ENCODE measurements at regions not wholly inside any gene's neighbourhood (a gene's known extent, or its start where the extent isn't known, plus 50 kb on each side); places are given as distances from the start of the nearest gene placed in this dataset.

DNA sequence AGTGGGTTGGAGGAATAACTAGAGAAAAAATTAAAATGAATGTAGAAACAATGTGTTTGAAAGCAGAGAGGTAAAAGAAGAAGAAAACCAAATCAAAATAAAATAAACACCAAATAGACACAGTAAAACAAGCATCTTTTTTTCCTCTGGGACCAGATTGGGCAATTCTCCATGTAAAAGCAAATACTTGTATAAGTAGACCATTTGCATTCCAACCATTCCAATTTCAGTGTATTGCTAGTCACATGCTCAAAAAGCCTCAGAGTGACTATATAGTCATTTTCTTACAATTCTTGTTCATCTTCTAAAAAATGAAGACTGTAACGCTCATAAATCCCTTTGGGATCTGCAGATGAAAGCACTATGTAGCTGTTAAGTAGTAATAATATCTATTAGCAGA lies 969.5 kb downstream of the PCDH18 start:
- no peak for DNase-seq
- no peaks in the 10 kb centered on the region for H3K9me3 ChIP-seq
- no peaks in the 10 kb centered on the region for H3K27me3 ChIP-seq (ENCODE audit: low read depth)
- TF ChIP-seq, protein P1, sequence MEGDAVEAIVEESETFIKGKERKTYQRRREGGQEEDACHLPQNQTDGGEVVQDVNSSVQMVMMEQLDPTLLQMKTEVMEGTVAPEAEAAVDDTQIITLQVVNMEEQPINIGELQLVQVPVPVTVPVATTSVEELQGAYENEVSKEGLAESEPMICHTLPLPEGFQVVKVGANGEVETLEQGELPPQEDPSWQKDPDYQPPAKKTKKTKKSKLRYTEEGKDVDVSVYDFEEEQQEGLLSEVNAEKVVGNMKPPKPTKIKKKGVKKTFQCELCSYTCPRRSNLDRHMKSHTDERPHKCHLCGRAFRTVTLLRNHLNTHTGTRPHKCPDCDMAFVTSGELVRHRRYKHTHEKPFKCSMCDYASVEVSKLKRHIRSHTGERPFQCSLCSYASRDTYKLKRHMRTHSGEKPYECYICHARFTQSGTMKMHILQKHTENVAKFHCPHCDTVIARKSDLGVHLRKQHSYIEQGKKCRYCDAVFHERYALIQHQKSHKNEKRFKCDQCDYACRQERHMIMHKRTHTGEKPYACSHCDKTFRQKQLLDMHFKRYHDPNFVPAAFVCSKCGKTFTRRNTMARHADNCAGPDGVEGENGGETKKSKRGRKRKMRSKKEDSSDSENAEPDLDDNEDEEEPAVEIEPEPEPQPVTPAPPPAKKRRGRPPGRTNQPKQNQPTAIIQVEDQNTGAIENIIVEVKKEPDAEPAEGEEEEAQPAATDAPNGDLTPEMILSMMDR (IDR thresholded peaks at IDR 0.05): no peak
- H3K4me3 ChIP-seq: no peak overlapping the region
- ATAC-seq: no peak
- H3K36me3 ChIP-seq: no peaks in the 10 kb centered on the region
- no peak overlapping the region for H3K27ac ChIP-seq
- H3K4me1 ChIP-seq: no peaks in the 10 kb centered on the region
- intact Hi-C loops (cut with DNase I): no loop called here

DNA sequence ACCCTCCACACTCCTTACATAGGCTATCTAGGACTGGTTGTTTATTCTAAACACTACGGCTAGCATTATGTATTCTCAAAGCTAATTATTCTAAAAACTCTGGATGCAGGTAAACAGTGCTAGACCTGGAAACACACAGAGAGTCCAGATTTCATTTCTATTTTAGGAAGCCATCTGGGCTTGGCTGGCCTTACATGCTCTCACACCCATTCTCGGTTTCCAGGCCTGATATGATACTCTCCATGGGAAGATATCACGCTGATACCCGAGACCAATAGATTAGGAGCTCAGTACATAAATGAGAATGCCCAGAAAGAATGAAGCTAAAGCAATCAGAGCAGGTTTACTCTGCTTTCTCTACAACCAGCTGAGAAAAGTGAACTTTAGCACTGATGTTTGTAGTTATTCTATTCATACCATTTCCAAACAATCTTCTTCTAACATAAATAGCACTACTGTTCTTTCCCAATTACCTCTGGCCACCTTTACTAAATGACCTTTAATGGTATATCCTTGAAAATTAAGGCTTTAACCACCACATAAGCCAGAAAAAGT lies 973.3 kb downstream of the PCDH18 start:
- intact Hi-C loops (cut with DNase I): no loop called here
- Histone ChIP-seq H3K4me3 (no peak overlapping the region), H3K9me3 (no peaks in the 10 kb centered on the region), H3K36me3 (no peaks in the 10 kb centered on the region), H3K27ac (no peak overlapping the region), H3K4me1 (no peaks in the 10 kb centered on the region), H3K27me3 (ENCODE audit: low read depth) (no peaks in the 10 kb centered on the region)
- ATAC-seq (no peak), DNase-seq (no peak)
- TF ChIP-seq, protein P1 (IDR thresholded peaks at IDR 0.05): no peak

DNA sequence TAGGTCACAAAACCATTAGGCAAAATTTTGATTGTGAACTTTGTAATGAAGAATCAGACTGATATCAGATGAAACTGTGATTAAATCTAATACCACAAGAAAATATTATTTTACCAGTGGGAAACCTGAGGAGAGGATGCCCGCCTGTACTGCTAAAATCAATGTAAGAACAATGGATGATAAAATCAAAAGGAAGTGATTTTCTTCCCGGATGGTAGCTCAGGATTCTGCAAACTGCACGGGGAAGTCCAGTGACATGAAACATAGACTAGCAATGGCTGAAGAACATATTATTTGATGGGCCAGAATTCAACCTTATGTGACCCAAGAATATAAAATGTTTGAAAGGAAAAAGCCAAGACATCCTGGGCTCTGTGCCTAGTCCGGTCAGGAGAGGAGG lies 974.9 kb downstream of the PCDH18 start:
- Histone ChIP-seq H3K4me3 (no peak overlapping the region), H3K36me3 (no peaks in the 10 kb centered on the region), H3K4me1 (no peaks in the 10 kb centered on the region), H3K9me3 (no peaks in the 10 kb centered on the region), H3K27ac (no peak overlapping the region), H3K27me3 (ENCODE audit: low read depth) (no peaks in the 10 kb centered on the region)
- DNase-seq (no peak), ATAC-seq (no peak)
- intact Hi-C loops (cut with DNase I): no loop called here
- TF ChIP-seq, protein P1 (IDR thresholded peaks at IDR 0.05): no peak

DNA sequence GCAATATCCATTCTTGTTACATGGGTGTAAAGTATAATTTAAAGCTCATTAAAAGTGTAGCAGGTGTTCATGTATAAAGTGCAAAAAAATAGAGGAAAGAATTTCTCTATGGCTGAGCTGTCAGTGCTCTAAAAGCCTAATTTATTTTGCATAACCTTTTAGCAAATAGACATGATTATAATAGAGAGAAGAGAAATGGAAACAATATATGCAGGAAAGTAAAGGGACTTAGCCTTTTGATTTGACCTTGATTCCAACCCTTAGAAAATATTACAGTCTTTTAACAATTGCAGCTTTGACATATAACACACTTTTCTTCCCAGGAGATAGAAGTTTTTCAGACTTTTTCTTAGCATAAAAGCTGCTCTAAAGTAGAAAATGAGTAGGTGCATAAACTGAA lies 978.3 kb downstream of the PCDH18 start:
- intact Hi-C loops (cut with DNase I): no loop called here
- no peaks in the 10 kb centered on the region for H3K4me1 ChIP-seq
- TF ChIP-seq, protein P1 (IDR thresholded peaks at IDR 0.05): no peak

DNA sequence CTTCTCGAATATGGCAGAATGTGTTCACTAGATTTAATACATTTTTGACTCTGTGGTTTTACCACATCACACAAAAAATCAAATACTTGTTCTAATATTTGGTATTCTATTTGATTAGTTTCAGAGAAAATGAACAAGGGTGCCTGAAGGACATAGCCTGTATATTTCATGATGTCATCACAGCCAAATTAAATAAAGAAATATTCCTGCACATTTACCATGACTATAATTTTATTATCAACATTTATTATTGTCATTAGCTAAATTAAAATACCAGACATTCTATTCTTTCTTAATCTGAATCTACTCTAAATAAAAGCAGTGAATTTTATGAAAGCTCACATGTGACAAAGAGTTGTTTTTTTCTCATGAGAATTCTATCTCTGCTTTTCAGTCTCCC lies 980.5 kb downstream of the PCDH18 start:
- H3K27me3 ChIP-seq (ENCODE audit: low read depth): no peaks in the 10 kb centered on the region
- no peaks in the 10 kb centered on the region for H3K4me1 ChIP-seq
- DNase-seq (no peak), ATAC-seq (no peak)
- H3K27ac ChIP-seq: no peak overlapping the region
- intact Hi-C loops (cut with DNase I): no loop called here
- no peak overlapping the region for H3K4me3 ChIP-seq
- H3K36me3 ChIP-seq: no peaks in the 10 kb centered on the region
- TF ChIP-seq, protein P1 (IDR thresholded peaks at IDR 0.05): no peak
- H3K9me3 ChIP-seq: no peaks in the 10 kb centered on the region

More for the DNA sequence above, 978.3 kb downstream of the PCDH18 start:
- Histone ChIP-seq H3K27ac (no peak overlapping the region), H3K36me3 (no peaks in the 10 kb centered on the region), H3K27me3 (ENCODE audit: low read depth) (no peaks in the 10 kb centered on the region), H3K4me3 (no peak overlapping the region), H3K9me3 (no peaks in the 10 kb centered on the region)
- no peak for ATAC-seq
- no peak for DNase-seq

DNA sequence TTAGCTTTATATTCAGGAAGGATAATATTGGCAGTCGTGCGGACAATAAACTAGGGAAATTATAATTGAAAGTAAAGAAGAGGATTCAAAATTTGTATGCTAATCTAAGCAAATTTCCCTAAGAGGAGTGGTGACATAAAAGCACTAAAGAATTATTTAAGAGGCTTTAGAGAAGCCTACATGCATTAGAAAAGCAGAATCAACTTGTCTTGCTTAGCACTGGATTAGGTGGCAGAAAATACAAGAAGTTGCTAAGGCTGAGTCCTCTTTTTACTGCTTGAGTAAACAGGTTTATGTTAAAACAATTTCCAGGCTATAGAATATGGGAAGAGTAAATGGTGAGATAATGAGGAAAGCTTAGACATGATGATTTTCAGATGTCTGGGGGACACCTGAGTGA lies 991.5 kb downstream of the PCDH18 start:
- DNase-seq (no peak), ATAC-seq (no peak)
- no peak overlapping the region for H3K4me3 ChIP-seq
- intact Hi-C loops (cut with DNase I): no loop called here
- TF ChIP-seq, protein P1 (IDR thresholded peaks at IDR 0.05): no peak
- H3K4me1 ChIP-seq: no peaks in the 10 kb centered on the region
- no peak overlapping the region for H3K27ac ChIP-seq
- H3K36me3 ChIP-seq: no peaks in the 10 kb centered on the region
- H3K9me3 ChIP-seq: no peaks in the 10 kb centered on the region
- H3K27me3 ChIP-seq (ENCODE audit: low read depth): no peaks in the 10 kb centered on the region

All from lower lobe of right lung (tissue), 2 donors.